ENCODE measurements at regions not wholly inside any gene's neighbourhood (a gene's known extent, or its start where the extent isn't known, plus 50 kb on each side); places are given as distances from the start of the nearest gene placed in this dataset.

GRCh38 chr2:9094117-9094516 lies 90.6 kb upstream of the MBOAT2 start:
- no peak overlapping the region for H3K9ac ChIP-seq (replicated peaks; ENCODE audit: extremely low read depth, insufficient read depth, low read length)
- no peaks in the 10 kb centered on the region for H3K79me2 ChIP-seq (ENCODE audit: control insufficient read depth, insufficient read depth, low read length)
- no peak overlapping the region for H2AFZ ChIP-seq (ENCODE audit: low read depth, low read length)
- POLR2A ChIA-PET, result no interaction called here
- intact Hi-C loops (cut with micrococcal nuclease) (no loop called here), dilution Hi-C loops (cut with MboI; ENCODE audit: extremely low pct_ligation_motif_present, low sequenced_read_pairs) (no loop called here)
- TF ChIP-seq POLR2A (IDR thresholded peaks at IDR 0.05; ENCODE audit: low read depth, low read length) (no peak), EZH2 (IDR thresholded peaks at IDR 0.05; ENCODE audit: borderline replicate concordance, low read depth, low read length, severe bottlenecking) (no peak), MAX (IDR thresholded peaks at IDR 0.05; ENCODE audit: insufficient read depth, insufficient read length) (no peak), POLR2AphosphoS5 (IDR thresholded peaks at IDR 0.05; ENCODE audit: insufficient read depth, low read depth, low read length) (no peak), GATA2 (IDR thresholded peaks at IDR 0.05; ENCODE audit: insufficient read depth, insufficient read length, low read depth, low read length) (no peak), MYC (IDR thresholded peaks at IDR 0.05; ENCODE audit: low read depth, low read length) (no peak), CTCF (IDR thresholded peaks at IDR 0.05; ENCODE audit: extremely low read depth in 1 of 2, insufficient read depth in 1 of 2, low read depth in 1 of 2, low read length in 2 of 2) (no peak), FOS (IDR thresholded peaks at IDR 0.05; ENCODE audit: borderline replicate concordance, insufficient read depth, low read length) (no peak), JUN (IDR thresholded peaks at IDR 0.05; ENCODE audit: borderline replicate concordance, insufficient read depth, insufficient read length, low read depth) (no peak)
- H3K4me2 ChIP-seq (ENCODE audit: insufficient read depth, low read length), result no peak overlapping the region
- CTCF ChIA-PET, result no interaction called here
- no peaks in the 10 kb centered on the region for H3K27me3 ChIP-seq (ENCODE audit: control insufficient read depth in 2 of 2, insufficient read depth in 2 of 2, low read length in 2 of 2)
- no peaks in the 10 kb centered on the region for H3K9me3 ChIP-seq (replicated peaks; ENCODE audit: control insufficient read depth, insufficient read depth, low read length)
- H3K9me1 ChIP-seq (replicated peaks; ENCODE audit: control insufficient read depth, extremely low read depth, insufficient read depth, low read length), result no peaks in the 10 kb centered on the region
- FAIRE-seq, result no peak
- no peak overlapping the region for H3K27ac ChIP-seq (ENCODE audit: insufficient read depth, low read depth, low read length)
- H3K4me3 ChIP-seq (replicated peaks in 1 of 3; ENCODE audit: insufficient read depth in 1 of 3, low read depth in 1 of 3, low read length in 3 of 3), result no peak overlapping the region
- no peaks in the 10 kb centered on the region for H3K36me3 ChIP-seq (ENCODE audit: control insufficient read depth in 2 of 2, extremely low read depth in 1 of 2, insufficient read depth in 2 of 2, low read length in 2 of 2)
- no TSS peak for BruUV-seq (replicated peaks)
- no peaks in the 10 kb centered on the region for H4K20me1 ChIP-seq (replicated peaks; ENCODE audit: control insufficient read depth, extremely low read depth, insufficient read depth, low read length)
- DNase-seq (ENCODE audit: low read depth, low spot score), result no peak
- H3K4me1 ChIP-seq (ENCODE audit: control insufficient read depth, extremely low read depth, insufficient read depth, low read length), result no peaks in the 10 kb centered on the region
